GM12878 (cell line): ENCODE measurements at regions not wholly inside any gene's neighbourhood (a gene's known extent, or its start where the extent isn't known, plus 50 kb on each side); places are given as distances from the start of the nearest gene placed in this dataset.

ENCODE experiments used
- ATAC-seq: fragments of 200-7000 bp; cut with Tn5 transposase; 3 replicates; pipeline ENCODE4 v1.9.1; 2020; ENCODE audit warnings: mild to moderate bottlenecking, moderate library complexity
- BruUV-seq: library from RNA; stranded (reverse); fragments of 400-500 nt; replicated peaks from 2 replicates; lab custom pipeline; 2021; lab: Mats Ljungman, UMichigan
- CTCF ChIA-PET: fragments of 300-600 bp; sonication (Branson Sonifier 250); formaldehyde crosslinking; extraction: SDS; loops from one replicate; lab custom pipeline; 2021; ENCODE audit warnings: inconsistent platforms; lab: Yijun Ruan, JAX
- POLR2A ChIA-PET: fragments of 350-600 bp; formaldehyde crosslinking; extraction: SDS; loops from one replicate; lab custom pipeline; 2021; ENCODE audit warnings: inconsistent platforms; lab: Charles Lee
- RAD21 ChIA-PET: fragments of 300-600 bp; sonication (Branson Sonifier 250); formaldehyde crosslinking; loops from one replicate; lab custom pipeline; 2023; ENCODE audit warnings: antibody characterized with exemption; ENCODE audit not compliant: unreplicated experiment; lab: Charles Lee
- SMC1A ChIA-PET: fragments of 300-600 bp; sonication (Branson Sonifier 250); formaldehyde crosslinking; loops from one replicate; lab custom pipeline; 2023; ENCODE audit not compliant: unreplicated experiment, uncharacterized antibody; lab: Charles Lee
- DNase-seq: peaks from one replicate; pipeline ENCODE4 v3.0.0-alpha.2; 2011; ENCODE audit warnings: low read depth, low spot score
- FAIRE-seq: peaks from 3 replicates; lab custom pipeline; 2011; peaks lifted over from hg19 to GRCh38; lab: Jason Lieb, UNC
- H2AFZ ChIP-seq: 2 replicates; pipeline ENCODE4 v1.6.0; 2011; ENCODE audit warnings: low read depth, low read length, control low read depth; ENCODE audit not compliant: control insufficient read depth
- H3K27ac ChIP-seq: 2 replicates; pipeline ENCODE4 v1.5.1; 2011; ENCODE audit warnings: control low read depth; ENCODE audit not compliant: control insufficient read depth, insufficient read depth
- H3K27me3 ChIP-seq, 2 experiments: replicated peaks in 1 of 2; 2 replicates each; pipeline versions ENCODE4 v1.6.0 to v1.6.1; 2011; ENCODE audit warnings: low read length in 1 of 2; ENCODE audit not compliant: control insufficient read depth in 2 of 2, insufficient read depth in 2 of 2
- H3K36me3 ChIP-seq, 2 experiments: 2 replicates each; pipeline ENCODE4 v1.5.1; 2011; ENCODE audit warnings: low read length in 1 of 2; ENCODE audit not compliant: control insufficient read depth in 2 of 2, insufficient read depth in 2 of 2
- H3K4me1 ChIP-seq: 2 replicates; pipeline ENCODE4 v1.6.1; 2011; ENCODE audit warnings: mild to moderate bottlenecking, low read length, moderate library complexity, mixed read lengths; ENCODE audit not compliant: control insufficient read depth, insufficient read depth
- H3K4me2 ChIP-seq: 2 replicates; pipeline ENCODE4 v1.6.0; 2011; ENCODE audit warnings: control low read depth; ENCODE audit not compliant: control insufficient read depth, insufficient read depth
- H3K4me3 ChIP-seq: fragments of 200-600 bp; sonication (generic); 2 replicates; pipeline ENCODE4 v1.5.1; 2016
- H3K79me2 ChIP-seq: 2 replicates; pipeline ENCODE4 v1.6.0; 2011; ENCODE audit warnings: low read length; ENCODE audit not compliant: control insufficient read depth, insufficient read depth
- H3K9ac ChIP-seq: 2 replicates; pipeline ENCODE4 v1.8.0; 2011; ENCODE audit warnings: low read length, control low read depth, mixed read lengths; ENCODE audit not compliant: control insufficient read depth, insufficient read depth
- H3K9me3 ChIP-seq: replicated peaks from 3 replicates; pipeline ENCODE4 v1.5.1; 2011; ENCODE audit warnings: mild to moderate bottlenecking, low read length; ENCODE audit not compliant: control insufficient read depth, insufficient read depth
- H4K20me1 ChIP-seq: 2 replicates; pipeline ENCODE4 v1.6.0; 2011; ENCODE audit not compliant: control insufficient read depth, insufficient read depth
- BCL11A ChIP-seq: IDR thresholded peaks from 2 replicates; pipeline ENCODE4 v1.6.1; 2011; ENCODE audit warnings: low read depth, low read length
- BHLHE40 ChIP-seq, 2 experiments: fragments of 450-650 bp in 1 of 2; IDR thresholded peaks; 2 replicates each; pipeline ENCODE4 v1.6.1; 2011 to 2017; ENCODE audit warnings: low read depth in 2 of 2, borderline replicate concordance in 1 of 2, improper control_type of control experiment in 1 of 2, low read length in 1 of 2, mild to moderate bottlenecking in 1 of 2
- CBX5 ChIP-seq: sonication (generic); IDR thresholded peaks from 2 replicates; pipeline ENCODE4 v1.6.1; 2016; ENCODE audit warnings: low read depth, moderate library complexity, mild to moderate bottlenecking, inconsistent platforms
- CEBPB ChIP-seq, 2 experiments: fragments of 150-350 bp in 1 of 2; IDR thresholded peaks; 2 replicates each; pipeline ENCODE4 v1.6.1; 2012 to 2014; ENCODE audit warnings: low read depth in 2 of 2, low read length in 2 of 2, borderline replicate concordance in 1 of 2, inconsistent platforms in 1 of 2
- CREM ChIP-seq: IDR thresholded peaks from 2 replicates; pipeline ENCODE4 v1.6.1; 2014; ENCODE audit warnings: antibody characterized with exemption, low read depth
- FOXK2 ChIP-seq: fragments of 450-650 bp; IDR thresholded peaks from 2 replicates; pipeline ENCODE4 v1.6.1; 2017; ENCODE audit warnings: mild to moderate bottlenecking, moderate library complexity
- KAT2A ChIP-seq: conservative IDR thresholded peaks from 2 replicates; pipeline ENCODE4 v1.6.1; 2011; ENCODE audit warnings: low read depth, low read length; ENCODE audit not compliant: control insufficient read depth
- KDM1A ChIP-seq: fragments of 200-600 bp; sonication (generic); IDR thresholded peaks from 2 replicates; pipeline ENCODE4 v1.6.1; 2016; ENCODE audit warnings: borderline replicate concordance
- MYC ChIP-seq: IDR thresholded peaks from 2 replicates; pipeline ENCODE4 v1.6.1; 2011; ENCODE audit warnings: mild to moderate bottlenecking, low read length, moderate library complexity, inconsistent platforms; ENCODE audit not compliant: insufficient read depth, insufficient replicate concordance, insufficient read length, severe bottlenecking
- NFIC ChIP-seq: IDR thresholded peaks from 2 replicates; pipeline ENCODE4 v1.6.1; 2012; ENCODE audit warnings: low read depth, mild to moderate bottlenecking, inconsistent platforms, low read length, moderate library complexity
- RAD21 ChIP-seq: IDR thresholded peaks from 2 replicates; pipeline ENCODE4 v1.6.1; 2011; ENCODE audit warnings: mild to moderate bottlenecking, low read depth, low read length, moderate library complexity; ENCODE audit not compliant: insufficient read depth
- SMARCA5 ChIP-seq: fragments of 450-650 bp; IDR thresholded peaks from 2 replicates; pipeline ENCODE4 v1.6.1; 2017; ENCODE audit warnings: mild to moderate bottlenecking
- SMC3 ChIP-seq: IDR thresholded peaks from 2 replicates; pipeline ENCODE4 v1.6.1; 2011; ENCODE audit warnings: low read length, improper control_type of control experiment, borderline replicate concordance
- TAF1 ChIP-seq: IDR thresholded peaks from 2 replicates; pipeline ENCODE4 v1.6.1; 2011; ENCODE audit warnings: mild to moderate bottlenecking, low read depth, low read length, borderline replicate concordance
- TBL1XR1 ChIP-seq: IDR thresholded peaks from 2 replicates; pipeline ENCODE4 v1.6.1; 2012; ENCODE audit warnings: low read depth, low read length, improper control_type of control experiment
- ZNF622 ChIP-seq: fragments of 450-650 bp; IDR thresholded peaks from 2 replicates; pipeline ENCODE4 v1.6.1; 2017; ENCODE audit warnings: mild to moderate bottlenecking, inconsistent platforms
- WGBS: methylation state at CpG from one replicate; pipeline ENCODE4 v1.1.6; 2016; ENCODE audit warnings: low lambda C conversion rate; ENCODE audit not compliant: insufficient replicate concordance, insufficient coverage; ENCODE audit errors: missing lambda C conversion rate; 5-methylcytosine and 5-hydroxymethylcytosine counted together
- in situ Hi-C: fragments of 300-500 bp; cut with MboI; formaldehyde crosslinking; loops from 9 replicates; pipeline ENCODE4 v1.14.3; 2018; ENCODE audit warnings: mixed read lengths
- intact Hi-C: fragments of 100-400 bp; cut with micrococcal nuclease; formaldehyde crosslinking; loops from one replicate; pipeline ENCODE4 v1.14.2; 2022; ENCODE audit not compliant: unreplicated experiment
- TF ChIP-seq, protein P1 (sequence below): IDR thresholded peaks from 2 replicates; pipeline ENCODE4 v1.6.1; 2011; ENCODE audit warnings: low read depth, low read length, improper control_type of control experiment, borderline replicate concordance
- TF ChIP-seq, protein P2 (sequence below): fragments of 450-650 bp; IDR thresholded peaks from 2 replicates; pipeline ENCODE4 v1.6.1; 2014; ENCODE audit warnings: mild to moderate bottlenecking

DNA sequence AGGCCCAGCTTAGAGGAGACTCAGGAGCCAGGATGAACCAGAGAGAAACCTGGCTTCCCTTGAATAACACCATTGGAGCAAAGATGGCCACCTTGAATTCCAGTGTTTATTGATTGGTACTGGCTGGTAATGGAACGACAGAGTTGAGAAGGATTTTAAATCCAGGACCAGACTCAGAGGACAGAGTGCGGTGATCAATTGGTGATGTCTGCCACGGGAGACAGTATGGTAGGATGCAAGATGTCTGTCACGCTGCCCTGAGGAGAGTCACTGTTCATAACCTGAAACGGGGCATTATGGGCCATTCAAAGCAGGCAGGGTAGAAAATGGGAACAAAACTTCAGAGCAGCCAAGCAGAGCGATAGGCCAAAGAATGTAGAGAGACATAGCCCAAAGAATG is 55.4 kb upstream of the ISX start:
- no TSS peak for BruUV-seq

DNA sequence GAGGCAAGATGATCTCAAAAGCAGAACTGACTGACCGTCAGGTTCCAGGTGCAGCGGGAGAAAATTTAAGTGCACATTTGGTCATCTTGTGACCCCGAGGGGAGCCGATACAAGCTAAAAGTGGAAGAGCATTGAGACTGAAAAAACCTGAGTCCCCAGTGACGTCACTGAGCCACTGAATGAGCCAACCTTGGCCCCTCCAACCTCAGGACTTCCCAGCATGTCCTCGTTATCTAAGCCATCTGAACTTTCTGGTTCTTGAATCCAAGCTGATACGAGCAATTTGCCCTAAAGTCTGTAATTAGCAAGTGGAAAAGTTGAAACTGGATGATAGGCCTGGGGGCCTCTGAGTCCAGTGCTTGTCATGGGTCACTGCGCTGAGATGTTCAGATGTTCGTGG is 51.1 kb upstream of the ISX start:
- no peak for FAIRE-seq
- no peaks in the 10 kb centered on the region for H3K27me3 ChIP-seq
- TF ChIP-seq NFIC (no peak), TBL1XR1 (no peak), BCL11A (no peak), CBX5 (no peak), CREM (no peak), KDM1A (no peak), BHLHE40 (IDR thresholded peaks at IDR 0.05; ENCODE audit: borderline replicate concordance in 1 of 2, low read depth in 2 of 2, low read length in 1 of 2) (no peak), ZNF622 (no peak), SMARCA5 (no peak), SMC3 (no peak), MYC (no peak), FOXK2 (no peak)
- TF ChIP-seq, protein P1, sequence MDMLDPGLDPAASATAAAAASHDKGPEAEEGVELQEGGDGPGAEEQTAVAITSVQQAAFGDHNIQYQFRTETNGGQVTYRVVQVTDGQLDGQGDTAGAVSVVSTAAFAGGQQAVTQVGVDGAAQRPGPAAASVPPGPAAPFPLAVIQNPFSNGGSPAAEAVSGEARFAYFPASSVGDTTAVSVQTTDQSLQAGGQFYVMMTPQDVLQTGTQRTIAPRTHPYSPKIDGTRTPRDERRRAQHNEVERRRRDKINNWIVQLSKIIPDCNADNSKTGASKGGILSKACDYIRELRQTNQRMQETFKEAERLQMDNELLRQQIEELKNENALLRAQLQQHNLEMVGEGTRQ: no peak

More for the DNA sequence above, 55.4 kb upstream of the ISX start:
- TF ChIP-seq TBL1XR1: no peak
- no peak for TF ChIP-seq CEBPB (IDR thresholded peaks at IDR 0.05; ENCODE audit: borderline replicate concordance in 1 of 2, low read depth in 2 of 2, low read length in 2 of 2)
- TF ChIP-seq RAD21: no peak
- no peak for TF ChIP-seq KAT2A
- TF ChIP-seq, protein P2, sequence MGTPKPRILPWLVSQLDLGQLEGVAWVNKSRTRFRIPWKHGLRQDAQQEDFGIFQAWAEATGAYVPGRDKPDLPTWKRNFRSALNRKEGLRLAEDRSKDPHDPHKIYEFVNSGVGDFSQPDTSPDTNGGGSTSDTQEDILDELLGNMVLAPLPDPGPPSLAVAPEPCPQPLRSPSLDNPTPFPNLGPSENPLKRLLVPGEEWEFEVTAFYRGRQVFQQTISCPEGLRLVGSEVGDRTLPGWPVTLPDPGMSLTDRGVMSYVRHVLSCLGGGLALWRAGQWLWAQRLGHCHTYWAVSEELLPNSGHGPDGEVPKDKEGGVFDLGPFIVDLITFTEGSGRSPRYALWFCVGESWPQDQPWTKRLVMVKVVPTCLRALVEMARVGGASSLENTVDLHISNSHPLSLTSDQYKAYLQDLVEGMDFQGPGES: no peak
- no peak for TF ChIP-seq TAF1
- ChIA-PET POLR2A (no interaction called here), SMC1A (no interaction called here), RAD21 (no interaction called here), CTCF (interaction anchor here (0.9 to 2.2 kb wide), 2 partner anchors 13 to 1087 kb away, joined by 4 to 10 read pairs; no protein-coding TSS in a partner anchor)
- no peak overlapping the region for H2AFZ ChIP-seq
- H3K27ac ChIP-seq: no peak overlapping the region
- ATAC-seq (no peak), FAIRE-seq (no peak), DNase-seq (no peak)
- 95% methylated on average over 6 of the region's 6 CpGs for WGBS
- H3K36me3 ChIP-seq: no peaks in the 10 kb centered on the region
- no peaks in the 10 kb centered on the region for H4K20me1 ChIP-seq
- H3K4me3 ChIP-seq: no peak overlapping the region
- H3K9me3 ChIP-seq: no peaks in the 10 kb centered on the region; the same call in 2 of the 3 replicates
- H3K9ac ChIP-seq: no peak overlapping the region
- peaks cover 9% of the 10 kb centered on the region for H3K4me1 ChIP-seq
- in situ Hi-C loops: no loop called here
- no peaks in the 10 kb centered on the region for H3K79me2 ChIP-seq
- no peak overlapping the region for H3K4me2 ChIP-seq
- H3K27me3 ChIP-seq: no peaks in the 10 kb centered on the region
- intact Hi-C loops: no loop called here

More for the DNA sequence above, 51.1 kb upstream of the ISX start:
- ChIA-PET CTCF (interaction anchor here (1.5 to 2.2 kb wide), 2 partner anchors 9 to 136 kb away, joined by 5 to 7 read pairs; no protein-coding TSS in a partner anchor), SMC1A (no interaction called here), POLR2A (no interaction called here), RAD21 (no interaction called here)
- Histone ChIP-seq H3K79me2 (no peaks in the 10 kb centered on the region), H3K4me2 (no peak overlapping the region), H3K4me3 (no peak overlapping the region), H3K9ac (no peak overlapping the region), H4K20me1 (no peaks in the 10 kb centered on the region), H3K36me3 (no peaks in the 10 kb centered on the region), H2AFZ (no peak overlapping the region), H3K9me3 (no peaks in the 10 kb centered on the region; the same call in 2 of the 3 replicates), H3K4me1 (no peaks in the 10 kb centered on the region), H3K27ac (no peak overlapping the region)
- 63% methylated on average over 9 of the region's 9 CpGs for WGBS
- intact Hi-C loops (no loop called here), in situ Hi-C loops (no loop called here)
- BruUV-seq: no TSS peak
- DNase-seq (no peak), ATAC-seq (no peak)
